CD4-positive, alpha-beta T cell (primary cell): ENCODE measurements at regions not wholly inside any gene's neighbourhood (a gene's known extent, or its start where the extent isn't known, plus 50 kb on each side); places are given as distances from the start of the nearest gene placed in this dataset.

ENCODE experiments used
- ATAC-seq: fragments of 200-7000 bp; cut with Tn5 transposase; one replicate; pipeline ENCODE4 v1.10.0; 2022; ENCODE audit warnings: mild to moderate bottlenecking; ENCODE audit not compliant: poor library complexity
- CTCF ChIA-PET: fragments of 350-600 bp; sonication (Branson Sonifier 250); formaldehyde crosslinking; loops from one replicate; lab custom pipeline; 2021; ENCODE audit warnings: antibody characterized with exemption, inconsistent platforms; lab: Charles Lee
- POLR2A ChIA-PET: fragments of 350-600 bp; sonication (Branson Sonifier 250); formaldehyde crosslinking; loops from one replicate; lab custom pipeline; 2021; ENCODE audit warnings: antibody characterized with exemption, inconsistent platforms; lab: Charles Lee
- DNase-seq, 14 experiments: peaks; one replicate each; pipeline ENCODE4 v3.0.0-alpha.2; 2013 to 2020; ENCODE audit warnings: mixed read lengths in 2 of 14
- H3K27ac ChIP-seq, 2 donors: one replicate each; pipeline versions ENCODE4 v1.5.1 to v1.7.0; 2013; ENCODE audit warnings: low read length in 2 of 2, low read depth in 1 of 2, mild to moderate bottlenecking in 1 of 2
- H3K27me3 ChIP-seq, 2 experiments: 1 replicate in 1 of 2; 2 replicates in 1 of 2; pipeline versions ENCODE4 v1.6.1 to v1.7.0; 2013; ENCODE audit warnings: low read length in 2 of 2, control low read depth in 1 of 2, mild to moderate bottlenecking in 1 of 2, moderate library complexity in 1 of 2; ENCODE audit not compliant: insufficient read depth in 2 of 2, control insufficient read depth in 1 of 2
- H3K36me3 ChIP-seq: one replicate; pipeline ENCODE4 v1.6.1; 2013; ENCODE audit warnings: low read length, control low read depth; ENCODE audit not compliant: insufficient read depth
- H3K4me1 ChIP-seq: one replicate; pipeline ENCODE4 v1.6.1; 2013; ENCODE audit warnings: low read length, control low read depth; ENCODE audit not compliant: insufficient read depth
- H3K4me3 ChIP-seq: one replicate; pipeline ENCODE4 v1.5.1; 2013; ENCODE audit warnings: mild to moderate bottlenecking, low read length, moderate library complexity
- H3K9me3 ChIP-seq, 2 experiments: 1 replicate in 1 of 2; 2 replicates in 1 of 2; pipeline versions ENCODE4 v1.6.1 to v1.7.0; 2013; ENCODE audit warnings: low read length in 2 of 2, mild to moderate bottlenecking in 2 of 2, control low read depth in 1 of 2, moderate library complexity in 1 of 2; ENCODE audit not compliant: control insufficient read depth in 1 of 2, insufficient read depth in 1 of 2
- H3K27ac Mint-ChIP-seq: one replicate; pipeline ENCODE4 v1.8.0; 2020; ENCODE audit warnings: mixed read lengths
- H3K27me3 Mint-ChIP-seq: one replicate; pipeline ENCODE4 v1.8.0; 2021; ENCODE audit warnings: mixed read lengths
- H3K36me3 Mint-ChIP-seq: one replicate; pipeline ENCODE4 v1.8.0; 2021; ENCODE audit warnings: low read depth, mixed read lengths
- H3K4me1 Mint-ChIP-seq: one replicate; pipeline ENCODE4 v1.8.0; 2021; ENCODE audit warnings: low read depth, mixed read lengths
- H3K4me3 Mint-ChIP-seq: one replicate; pipeline ENCODE4 v1.8.0; 2020; ENCODE audit warnings: mild to moderate bottlenecking, mixed read lengths
- H3K9me3 Mint-ChIP-seq: one replicate; pipeline ENCODE4 v1.8.0; 2020; ENCODE audit warnings: mixed read lengths
- CTCF ChIP-seq: fragments of 200-600 bp; IDR thresholded peaks from one replicate; pipeline ENCODE4 v1.8.0; 2022; ENCODE audit warnings: antibody characterized with exemption, mild to moderate bottlenecking
- intact Hi-C, 2 experiments: fragments of 100-400 bp; cut with DNase I in 1 of 2; cut with micrococcal nuclease in 1 of 2; formaldehyde crosslinking; loops; one replicate each; pipeline versions ENCODE4 v1.15.1 to v1.9.0; 2023 to 2025; cut with DNase I, micrococcal nuclease

- TF ChIP-seq CTCF = no peak
- H3K27me3 ChIP-seq = no peaks in the 10 kb centered on the region
- ATAC-seq = no peak
- Mint-ChIP-seq H3K4me3 (no peak overlapping the region), H3K9me3 (no peaks in the 10 kb centered on the region), H3K27ac (no peak overlapping the region), H3K27me3 (no peaks in the 10 kb centered on the region), H3K4me1 (peaks cover 28% of the 10 kb centered on the region), H3K36me3 (no peaks in the 10 kb centered on the region)
- no peak for DNase-seq
- H3K4me3 ChIP-seq = no peak overlapping the region
- H3K27ac ChIP-seq = no peak overlapping the region
- H3K36me3 ChIP-seq = no peaks in the 10 kb centered on the region
- intact Hi-C loops = loop anchor here in 1 of 2 experiments (10.0 kb wide), 1 partner anchor 94 kb away; no protein-coding TSS in a partner anchor
- ChIA-PET POLR2A (no interaction called here), CTCF (no interaction called here)
- peaks cover 36% of the 10 kb centered on the region for H3K4me1 ChIP-seq
- H3K9me3 ChIP-seq = no peaks in the 10 kb centered on the region
Measured at GRCh38 chr2:8548619-8549150, 133.2 kb upstream of the ID2 start.

GRCh38 chr2:8549273-8549922 is 132.5 kb upstream of the ID2 start:
- Histone ChIP-seq H3K27me3 (no peaks in the 10 kb centered on the region), H3K9me3 (no peaks in the 10 kb centered on the region), H3K4me1 (peaks cover 29% of the 10 kb centered on the region), H3K36me3 (no peaks in the 10 kb centered on the region), H3K4me3 (no peak overlapping the region), H3K27ac (no peak overlapping the region)
- ATAC-seq (no peak), DNase-seq (peak in 1 of 14 experiments; percentile 12)
- no peak overlapping the region for H3K27ac Mint-ChIP-seq
- H3K4me1 Mint-ChIP-seq = peaks cover 21% of the 10 kb centered on the region
- CTCF ChIA-PET = no interaction called here
- POLR2A ChIA-PET = no interaction called here
- H3K9me3 Mint-ChIP-seq = no peaks in the 10 kb centered on the region
- intact Hi-C loops = loop anchor here in 1 of 2 experiments (10.0 kb wide), 1 partner anchor 95 kb away; no protein-coding TSS in a partner anchor
- no peaks in the 10 kb centered on the region for H3K36me3 Mint-ChIP-seq
- H3K4me3 Mint-ChIP-seq = no peak overlapping the region
- H3K27me3 Mint-ChIP-seq = no peaks in the 10 kb centered on the region
- no peak for TF ChIP-seq CTCF

DNA sequence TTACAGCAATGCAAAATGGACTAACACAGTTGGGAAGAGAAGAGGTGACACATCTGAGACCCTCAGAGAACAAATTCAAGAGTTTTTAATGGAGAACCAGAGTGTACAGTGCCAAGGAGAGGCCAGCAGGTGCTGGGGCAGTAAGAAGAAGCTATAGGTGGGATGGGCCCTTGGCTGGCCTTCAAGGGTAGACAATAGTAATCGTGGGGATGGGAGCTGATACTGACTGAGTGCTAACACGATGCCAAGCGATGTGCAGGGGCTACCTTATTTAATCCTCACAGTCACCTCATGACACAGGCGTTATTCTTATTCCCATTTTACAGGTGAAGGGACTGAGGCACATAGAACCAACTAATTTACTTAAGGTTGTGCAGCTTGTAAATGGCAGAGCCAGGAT is 131.9 kb upstream of the ID2 start:
- no peak for TF ChIP-seq CTCF
- H3K4me1 Mint-ChIP-seq = peaks cover 16% of the 10 kb centered on the region
- ChIA-PET CTCF (no interaction called here), POLR2A (no interaction called here)
- H3K9me3 Mint-ChIP-seq = no peaks in the 10 kb centered on the region
- no peak overlapping the region for H3K27ac Mint-ChIP-seq
- H3K9me3 ChIP-seq = no peaks in the 10 kb centered on the region
- H3K27me3 Mint-ChIP-seq = no peaks in the 10 kb centered on the region
- no peak for ATAC-seq
- H3K27ac ChIP-seq = no peak overlapping the region
- intact Hi-C loops = loop anchor here in 1 of 2 experiments (10.0 kb wide), 1 partner anchor 95 kb away; no protein-coding TSS in a partner anchor
- no peak overlapping the region for H3K4me3 Mint-ChIP-seq
- peaks cover 23% of the 10 kb centered on the region for H3K4me1 ChIP-seq
- no peak for DNase-seq
- H3K36me3 Mint-ChIP-seq = no peaks in the 10 kb centered on the region
- H3K27me3 ChIP-seq = no peaks in the 10 kb centered on the region
- H3K36me3 ChIP-seq = no peaks in the 10 kb centered on the region
- H3K4me3 ChIP-seq = no peak overlapping the region
